ENCODE measurements at regions not wholly inside any gene's neighbourhood (a gene's known extent, or its start where the extent isn't known, plus 50 kb on each side); places are given as distances from the start of the nearest gene placed in this dataset.

DNA sequence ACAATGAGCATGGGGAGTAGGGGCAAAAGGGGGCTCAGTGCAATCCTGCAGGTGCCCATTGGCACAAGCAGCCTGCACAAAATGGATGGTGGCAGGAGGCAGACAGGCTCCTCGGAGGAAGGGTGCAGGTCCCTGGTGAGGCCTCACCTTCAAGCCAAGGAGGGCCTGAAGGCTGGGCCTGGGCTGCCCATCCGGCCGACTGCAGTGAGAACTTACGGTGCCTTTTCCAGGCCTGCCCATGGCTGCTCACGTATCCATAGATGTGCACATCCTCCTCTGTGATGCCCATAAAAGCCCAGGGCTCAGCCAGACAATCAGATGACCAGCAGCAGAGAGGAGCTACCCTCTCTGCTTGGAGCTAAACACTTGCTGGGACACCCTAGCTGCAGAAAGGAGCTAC lies 1089.8 kb downstream of the PCDH18 start:
- TF ChIP-seq, protein P1, sequence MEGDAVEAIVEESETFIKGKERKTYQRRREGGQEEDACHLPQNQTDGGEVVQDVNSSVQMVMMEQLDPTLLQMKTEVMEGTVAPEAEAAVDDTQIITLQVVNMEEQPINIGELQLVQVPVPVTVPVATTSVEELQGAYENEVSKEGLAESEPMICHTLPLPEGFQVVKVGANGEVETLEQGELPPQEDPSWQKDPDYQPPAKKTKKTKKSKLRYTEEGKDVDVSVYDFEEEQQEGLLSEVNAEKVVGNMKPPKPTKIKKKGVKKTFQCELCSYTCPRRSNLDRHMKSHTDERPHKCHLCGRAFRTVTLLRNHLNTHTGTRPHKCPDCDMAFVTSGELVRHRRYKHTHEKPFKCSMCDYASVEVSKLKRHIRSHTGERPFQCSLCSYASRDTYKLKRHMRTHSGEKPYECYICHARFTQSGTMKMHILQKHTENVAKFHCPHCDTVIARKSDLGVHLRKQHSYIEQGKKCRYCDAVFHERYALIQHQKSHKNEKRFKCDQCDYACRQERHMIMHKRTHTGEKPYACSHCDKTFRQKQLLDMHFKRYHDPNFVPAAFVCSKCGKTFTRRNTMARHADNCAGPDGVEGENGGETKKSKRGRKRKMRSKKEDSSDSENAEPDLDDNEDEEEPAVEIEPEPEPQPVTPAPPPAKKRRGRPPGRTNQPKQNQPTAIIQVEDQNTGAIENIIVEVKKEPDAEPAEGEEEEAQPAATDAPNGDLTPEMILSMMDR (IDR thresholded peaks at IDR 0.05; ENCODE audit: low read depth, low read length, poor library complexity, severe bottlenecking), result no peak
- TF ChIP-seq EZH2phosphoT487 (IDR thresholded peaks at IDR 0.05; ENCODE audit: borderline replicate concordance, low read length), result no peak
